GM20000 (cell line): ENCODE measurements at regions not wholly inside any gene's neighbourhood (a gene's known extent, or its start where the extent isn't known, plus 50 kb on each side); places are given as distances from the start of the nearest gene placed in this dataset.

Experiments
- DNase-seq: peaks from one replicate; pipeline ENCODE4 v3.0.0; 2012; ENCODE audit warnings: low spot score
- CTCF ChIP-seq: IDR thresholded peaks from 2 replicates; pipeline ENCODE4 v1.5.1; 2012; ENCODE audit warnings: mild to moderate bottlenecking, control low read depth; ENCODE audit errors: extremely low read depth, missing control alignments

GRCh38 chr13:22187329-22187728 lies 516.5 kb downstream of the FGF9 start:
- no peak for TF ChIP-seq CTCF
- no peak for DNase-seq

DNA sequence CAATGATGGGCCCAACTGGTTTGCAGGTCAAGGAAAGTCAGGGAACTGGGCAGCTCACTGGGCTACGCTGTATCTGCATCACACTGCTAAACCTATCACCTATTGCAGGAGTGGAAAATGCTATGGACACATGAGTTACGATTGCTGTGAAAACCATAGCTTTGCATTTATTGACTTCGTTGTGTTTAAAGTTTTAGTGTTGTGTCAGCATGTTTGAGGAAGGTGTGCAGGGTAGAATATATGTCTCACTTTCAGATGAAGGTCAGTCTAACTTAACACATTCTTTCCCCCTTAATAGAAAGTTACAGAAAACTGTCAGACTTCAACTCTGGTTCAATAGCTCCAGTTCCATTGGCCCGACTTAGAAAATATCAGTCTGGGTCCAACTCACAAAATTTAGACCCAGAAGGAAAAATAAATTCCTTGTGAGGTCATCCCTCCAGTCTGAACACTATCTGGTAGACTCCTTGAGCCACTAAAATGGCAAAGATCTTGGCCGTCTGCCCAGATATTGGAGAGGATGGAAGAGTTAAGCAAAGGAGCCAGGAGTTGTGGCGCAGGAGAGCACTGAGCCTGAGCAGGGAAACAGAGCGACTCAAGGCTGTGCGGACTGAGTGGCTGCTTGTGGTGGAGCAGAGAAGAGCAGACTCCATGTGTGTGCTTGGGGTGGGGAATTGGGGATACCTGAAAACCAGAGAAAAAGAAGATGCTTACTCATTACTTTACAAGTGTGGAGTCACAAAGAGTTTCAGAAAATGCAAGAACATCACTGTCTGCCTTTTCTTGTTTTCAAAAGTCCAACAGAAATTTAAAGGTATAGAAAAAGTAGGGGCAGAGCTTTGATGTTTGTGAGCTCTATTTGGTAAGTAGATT lies 518.5 kb downstream of the FGF9 start:
- TF ChIP-seq CTCF: no peak

DNA sequence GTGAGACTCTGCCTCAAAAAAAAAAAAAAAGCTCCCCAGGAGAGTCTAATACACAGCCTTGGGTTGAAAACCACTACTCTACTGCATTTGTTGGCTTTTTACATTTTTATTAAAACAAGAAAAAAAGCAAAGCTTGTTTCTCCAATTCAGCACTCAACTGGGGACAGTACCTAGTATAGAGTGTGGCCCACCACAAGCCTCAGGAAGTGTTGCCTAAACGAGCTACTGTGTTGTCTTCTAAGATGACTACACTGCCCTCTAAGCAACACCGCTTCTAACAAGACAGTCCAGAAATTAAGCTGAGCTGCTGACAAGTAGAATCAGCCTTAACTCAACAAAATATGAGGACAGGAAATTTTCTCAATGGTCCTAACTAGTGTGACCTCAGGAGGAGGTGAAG lies 522.2 kb downstream of the FGF9 start:
- DNase-seq: no peak
- TF ChIP-seq CTCF: no peak

More for the DNA sequence above, 518.5 kb downstream of the FGF9 start:
- no peak for DNase-seq

DNA sequence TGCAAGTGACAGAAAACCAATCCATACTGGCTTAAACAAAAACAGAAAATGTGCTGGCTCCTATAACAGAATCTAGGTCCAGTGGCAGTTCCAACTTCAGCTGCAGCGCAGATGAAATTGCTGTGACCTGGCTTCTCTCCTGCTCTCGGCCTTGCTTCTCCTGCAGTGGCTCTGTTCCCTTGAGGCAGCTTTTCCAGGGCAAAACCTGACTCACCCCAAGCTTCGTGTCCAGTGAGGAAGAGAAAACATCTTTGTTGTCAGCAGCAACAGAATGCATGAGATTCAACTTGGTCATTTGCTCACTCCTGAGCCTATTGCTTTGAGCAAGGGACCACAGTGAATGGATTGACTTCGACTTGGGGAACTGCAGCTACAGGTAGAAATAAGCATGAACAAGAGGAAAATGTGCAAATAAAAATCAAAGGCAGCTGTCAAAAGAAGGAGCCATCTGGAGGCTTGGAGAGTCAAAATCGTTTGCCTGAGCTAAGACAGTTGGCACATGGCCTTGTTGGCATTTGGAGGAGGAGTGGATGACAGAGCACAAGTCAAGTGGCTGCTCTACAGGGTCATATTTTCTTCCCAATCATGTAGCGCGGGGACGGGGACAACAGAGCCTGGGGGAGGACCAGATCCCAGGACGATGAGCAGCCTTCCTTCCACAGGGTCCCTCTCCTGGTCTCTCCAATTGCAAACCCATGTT lies 523.4 kb downstream of the FGF9 start:
- DNase-seq: no peak
- TF ChIP-seq CTCF: no peak

DNA sequence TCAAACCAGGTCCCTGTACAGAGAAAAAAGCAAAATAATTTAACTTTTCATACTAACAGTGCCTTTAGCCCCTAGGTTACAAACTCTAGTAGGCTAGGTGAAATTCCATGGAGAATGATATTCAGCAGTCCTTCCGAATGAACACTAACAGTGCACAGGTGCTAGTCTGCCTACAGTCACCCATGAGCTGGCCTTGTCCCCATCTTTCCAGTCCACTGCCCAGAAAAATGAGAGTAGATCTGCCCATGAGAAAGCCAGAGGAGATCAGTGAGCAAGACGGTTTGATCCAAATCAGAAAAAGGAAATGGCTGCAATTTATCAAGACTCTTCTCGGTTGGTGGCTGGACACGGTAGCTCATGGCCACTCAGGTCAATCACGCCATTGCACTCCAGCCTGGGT lies 524.9 kb downstream of the FGF9 start:
- TF ChIP-seq CTCF: no peak
- no peak for DNase-seq

DNA sequence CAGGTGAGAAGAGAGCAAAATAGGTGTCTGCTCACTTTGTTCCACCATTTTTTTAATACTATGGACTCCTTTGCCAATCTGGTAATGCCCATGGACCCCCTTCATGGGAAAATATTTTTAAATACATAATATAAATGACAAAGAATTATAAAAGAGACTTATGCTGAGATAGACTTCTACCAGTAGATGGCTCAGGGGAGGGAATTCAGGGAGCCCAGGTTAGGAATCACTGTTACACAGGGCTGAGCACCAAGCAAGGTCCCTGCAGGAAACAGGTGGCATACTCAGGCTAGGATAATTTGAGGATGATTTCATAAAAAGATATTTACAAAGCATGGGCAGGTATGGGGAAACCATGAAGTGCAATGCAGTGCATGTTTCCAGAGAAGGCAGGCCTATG lies 525.9 kb downstream of the FGF9 start:
- TF ChIP-seq CTCF: no peak
- DNase-seq: no peak

GRCh38 chr13:22198001-22198400 lies 527.1 kb downstream of the FGF9 start:
- no peak for DNase-seq
- no peak for TF ChIP-seq CTCF
